ENCODE measurements at regions not wholly inside any gene's neighbourhood (a gene's known extent, or its start where the extent isn't known, plus 50 kb on each side); places are given as distances from the start of the nearest gene placed in this dataset.
"Not testable (repeated sequence)": the region's sequence is repeated elsewhere in the genome, so short reads cannot be mapped to it uniquely, and the experiment has no call there.

GRCh38 chrY:20042993-20043392 lies 298.5 kb upstream of the KDM5D start:
- Histone ChIP-seq H3K27me3 (ENCODE audit: low read depth) (no peaks in the 10 kb centered on the region), H3K9me3 (replicated peaks) (no peaks in the 10 kb centered on the region), H3K27ac (replicated peaks) (no peak overlapping the region), H3K36me3 (no peaks in the 10 kb centered on the region), H3K4me1 (no peaks in the 10 kb centered on the region), H3K4me3 (no peak overlapping the region)
- no peak for DNase-seq
- intact Hi-C loops (cut with micrococcal nuclease), result no loop called here
- no peak for TF ChIP-seq CTCF (IDR thresholded peaks at IDR 0.05; ENCODE audit: borderline replicate concordance)

DNA sequence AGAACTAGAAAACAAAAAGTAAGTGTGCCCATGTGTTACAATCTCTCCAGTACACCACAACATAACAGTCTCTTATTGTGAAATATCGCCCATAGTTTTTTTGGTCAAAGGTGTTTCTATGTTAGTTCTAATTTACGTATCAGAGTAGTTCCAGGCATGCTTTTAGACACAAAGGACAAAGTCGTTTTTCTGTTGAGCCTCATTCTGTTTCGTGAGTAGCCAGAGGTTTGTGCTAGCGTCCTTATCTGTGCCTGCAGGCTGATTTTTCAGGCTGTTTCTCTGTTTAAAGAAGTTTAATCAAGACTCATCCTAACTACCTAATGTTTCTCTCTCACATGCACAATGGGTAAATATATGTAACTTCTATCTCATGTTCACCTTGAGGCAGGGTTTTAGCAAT lies 281.1 kb upstream of the KDM5D start:
- Histone ChIP-seq H3K27me3 (ENCODE audit: low read depth) (no peaks in the 10 kb centered on the region), H3K27ac (replicated peaks) (no peak overlapping the region), H3K36me3 (no peaks in the 10 kb centered on the region), H3K4me1 (no peaks in the 10 kb centered on the region), H3K4me3 (no peak overlapping the region), H3K9me3 (replicated peaks) (peaks cover 15% of the 10 kb centered on the region)
- TF ChIP-seq CTCF (IDR thresholded peaks at IDR 0.05; ENCODE audit: borderline replicate concordance), result no peak
- DNase-seq, result no peak
- intact Hi-C loops (cut with micrococcal nuclease), result no loop called here

- H3K36me3 ChIP-seq; H3K4me3 ChIP-seq; H3K27ac ChIP-seq (replicated peaks); intact Hi-C loops (cut with micrococcal nuclease); H3K9me3 ChIP-seq (replicated peaks); H3K4me1 ChIP-seq; H3K27me3 ChIP-seq (ENCODE audit: low read depth); DNase-seq: not testable (repeated sequence)
Measured at GRCh38 chrY:19993410-19993809, 248.9 kb upstream of the KDM5D start.

GRCh38 chrY:19973012-19973411 lies 228.5 kb upstream of the KDM5D start:
- no peaks in the 10 kb centered on the region for H3K4me1 ChIP-seq
- no peak overlapping the region for H3K4me3 ChIP-seq
- intact Hi-C loops (cut with micrococcal nuclease), result no loop called here
- H3K27me3 ChIP-seq (ENCODE audit: low read depth), result no peaks in the 10 kb centered on the region
- TF ChIP-seq CTCF (IDR thresholded peaks at IDR 0.05; ENCODE audit: borderline replicate concordance), result no peak
- H3K36me3 ChIP-seq, result no peaks in the 10 kb centered on the region
- no peak overlapping the region for H3K27ac ChIP-seq (replicated peaks)
- no peaks in the 10 kb centered on the region for H3K9me3 ChIP-seq (replicated peaks)
- no peak for DNase-seq

GRCh38 chrY:19947702-19948101 lies 203.2 kb upstream of the KDM5D start:
- Histone ChIP-seq H3K36me3 (no peaks in the 10 kb centered on the region), H3K9me3 (replicated peaks) (peaks cover 4% of the 10 kb centered on the region), H3K27ac (replicated peaks) (no peak overlapping the region), H3K4me1 (no peaks in the 10 kb centered on the region), H3K4me3 (no peak overlapping the region), H3K27me3 (ENCODE audit: low read depth) (no peaks in the 10 kb centered on the region)
- no peak for DNase-seq
- intact Hi-C loops (cut with micrococcal nuclease), result no loop called here
- no peak for TF ChIP-seq CTCF (IDR thresholded peaks at IDR 0.05; ENCODE audit: borderline replicate concordance)

DNA sequence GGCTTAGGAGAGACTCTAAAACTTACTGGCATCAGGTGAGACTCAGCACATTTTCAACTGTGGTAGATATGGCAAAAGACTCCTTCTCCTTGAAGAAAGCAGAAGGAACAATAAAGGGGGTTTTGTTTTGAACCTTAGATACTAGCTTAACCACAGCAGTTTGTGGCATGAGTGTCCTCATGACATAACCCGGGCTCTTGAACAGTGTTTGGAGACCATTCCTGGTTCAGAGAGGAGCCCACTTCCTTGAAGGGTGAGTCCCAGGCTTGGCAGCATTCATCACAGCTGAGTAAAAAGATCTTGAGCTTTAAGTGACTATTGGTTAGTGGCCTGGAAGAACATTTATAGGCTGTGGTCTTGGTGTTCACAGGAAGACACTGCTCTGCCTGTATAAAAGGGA lies 154.5 kb upstream of the KDM5D start:
- no peaks in the 10 kb centered on the region for H3K27me3 ChIP-seq (ENCODE audit: low read depth)
- no peaks in the 10 kb centered on the region for H3K36me3 ChIP-seq
- no peaks in the 10 kb centered on the region for H3K9me3 ChIP-seq (replicated peaks)
- no peaks in the 10 kb centered on the region for H3K4me1 ChIP-seq
- DNase-seq, result no peak
- no peak for TF ChIP-seq CTCF (IDR thresholded peaks at IDR 0.05; ENCODE audit: borderline replicate concordance)
- H3K27ac ChIP-seq (replicated peaks), result no peak overlapping the region
- no peak overlapping the region for H3K4me3 ChIP-seq
- intact Hi-C loops (cut with micrococcal nuclease), result no loop called here
